GM12878 (cell line): ENCODE measurements at regions not wholly inside any gene's neighbourhood (a gene's known extent, or its start where the extent isn't known, plus 50 kb on each side); places are given as distances from the start of the nearest gene placed in this dataset.
"Not testable (repeated sequence)": the region's sequence is repeated elsewhere in the genome, so short reads cannot be mapped to it uniquely, and the experiment has no call there.

Experiments
- ATAC-seq: fragments of 200-7000 bp; cut with Tn5 transposase; 3 replicates; pipeline ENCODE4 v1.9.1; 2020; ENCODE audit warnings: mild to moderate bottlenecking, moderate library complexity
- BruUV-seq: library from RNA; stranded (reverse); fragments of 400-500 nt; replicated peaks from 2 replicates; lab custom pipeline; 2021; lab: Mats Ljungman, UMichigan
- CTCF ChIA-PET: fragments of 300-600 bp; sonication (Branson Sonifier 250); formaldehyde crosslinking; extraction: SDS; loops from one replicate; lab custom pipeline; 2021; ENCODE audit warnings: inconsistent platforms; lab: Yijun Ruan, JAX
- POLR2A ChIA-PET: fragments of 350-600 bp; formaldehyde crosslinking; extraction: SDS; loops from one replicate; lab custom pipeline; 2021; ENCODE audit warnings: inconsistent platforms; lab: Charles Lee
- RAD21 ChIA-PET: fragments of 300-600 bp; sonication (Branson Sonifier 250); formaldehyde crosslinking; loops from one replicate; lab custom pipeline; 2023; ENCODE audit warnings: antibody characterized with exemption; ENCODE audit not compliant: unreplicated experiment; lab: Charles Lee
- SMC1A ChIA-PET: fragments of 300-600 bp; sonication (Branson Sonifier 250); formaldehyde crosslinking; loops from one replicate; lab custom pipeline; 2023; ENCODE audit not compliant: unreplicated experiment, uncharacterized antibody; lab: Charles Lee
- DNase-seq: peaks from one replicate; pipeline ENCODE4 v3.0.0-alpha.2; 2011; ENCODE audit warnings: low read depth, low spot score
- FAIRE-seq: peaks from 3 replicates; lab custom pipeline; 2011; peaks lifted over from hg19 to GRCh38; lab: Jason Lieb, UNC
- H2AFZ ChIP-seq: 2 replicates; pipeline ENCODE4 v1.6.0; 2011; ENCODE audit warnings: low read depth, low read length, control low read depth; ENCODE audit not compliant: control insufficient read depth
- H3K27ac ChIP-seq: 2 replicates; pipeline ENCODE4 v1.5.1; 2011; ENCODE audit warnings: control low read depth; ENCODE audit not compliant: control insufficient read depth, insufficient read depth
- H3K27me3 ChIP-seq, 2 experiments: replicated peaks in 1 of 2; 2 replicates each; pipeline versions ENCODE4 v1.6.0 to v1.6.1; 2011; ENCODE audit warnings: low read length in 1 of 2; ENCODE audit not compliant: control insufficient read depth in 2 of 2, insufficient read depth in 2 of 2
- H3K36me3 ChIP-seq, 2 experiments: 2 replicates each; pipeline ENCODE4 v1.5.1; 2011; ENCODE audit warnings: low read length in 1 of 2; ENCODE audit not compliant: control insufficient read depth in 2 of 2, insufficient read depth in 2 of 2
- H3K4me1 ChIP-seq: 2 replicates; pipeline ENCODE4 v1.6.1; 2011; ENCODE audit warnings: mild to moderate bottlenecking, low read length, moderate library complexity, mixed read lengths; ENCODE audit not compliant: control insufficient read depth, insufficient read depth
- H3K4me2 ChIP-seq: 2 replicates; pipeline ENCODE4 v1.6.0; 2011; ENCODE audit warnings: control low read depth; ENCODE audit not compliant: control insufficient read depth, insufficient read depth
- H3K4me3 ChIP-seq: fragments of 200-600 bp; sonication (generic); 2 replicates; pipeline ENCODE4 v1.5.1; 2016
- H3K79me2 ChIP-seq: 2 replicates; pipeline ENCODE4 v1.6.0; 2011; ENCODE audit warnings: low read length; ENCODE audit not compliant: control insufficient read depth, insufficient read depth
- H3K9ac ChIP-seq: 2 replicates; pipeline ENCODE4 v1.8.0; 2011; ENCODE audit warnings: low read length, control low read depth, mixed read lengths; ENCODE audit not compliant: control insufficient read depth, insufficient read depth
- H3K9me3 ChIP-seq: replicated peaks from 3 replicates; pipeline ENCODE4 v1.5.1; 2011; ENCODE audit warnings: mild to moderate bottlenecking, low read length; ENCODE audit not compliant: control insufficient read depth, insufficient read depth
- H4K20me1 ChIP-seq: 2 replicates; pipeline ENCODE4 v1.6.0; 2011; ENCODE audit not compliant: control insufficient read depth, insufficient read depth
- ATF2 ChIP-seq: IDR thresholded peaks from 2 replicates; pipeline ENCODE4 v1.6.1; 2012; ENCODE audit warnings: low read length, inconsistent platforms
- FOXM1 ChIP-seq: IDR thresholded peaks from 2 replicates; pipeline ENCODE4 v1.6.1; 2012; ENCODE audit warnings: low read depth, mild to moderate bottlenecking, inconsistent platforms, low read length, moderate library complexity
- JUNB ChIP-seq: IDR thresholded peaks from 2 replicates; pipeline ENCODE4 v1.6.1; 2016; ENCODE audit warnings: antibody characterized with exemption, mild to moderate bottlenecking
- NFIC ChIP-seq: IDR thresholded peaks from 2 replicates; pipeline ENCODE4 v1.6.1; 2012; ENCODE audit warnings: low read depth, mild to moderate bottlenecking, inconsistent platforms, low read length, moderate library complexity
- RUNX3 ChIP-seq: IDR thresholded peaks from 2 replicates; pipeline ENCODE4 v1.6.1; 2012; ENCODE audit warnings: low read length, inconsistent platforms
- WGBS: methylation state at CpG from one replicate; pipeline ENCODE4 v1.1.6; 2016; ENCODE audit warnings: low lambda C conversion rate; ENCODE audit not compliant: insufficient replicate concordance, insufficient coverage; ENCODE audit errors: missing lambda C conversion rate; 5-methylcytosine and 5-hydroxymethylcytosine counted together
- in situ Hi-C: fragments of 300-500 bp; cut with MboI; formaldehyde crosslinking; loops from 9 replicates; pipeline ENCODE4 v1.14.3; 2018; ENCODE audit warnings: mixed read lengths
- intact Hi-C: fragments of 100-400 bp; cut with micrococcal nuclease; formaldehyde crosslinking; loops from one replicate; pipeline ENCODE4 v1.14.2; 2022; ENCODE audit not compliant: unreplicated experiment

GRCh38 chr5:34156703-34157414 lies 113.8 kb upstream of the C1QTNF3 start:
- H3K27ac ChIP-seq, H3K9ac ChIP-seq, H3K79me2 ChIP-seq, H3K27me3 ChIP-seq, intact Hi-C loops, H3K4me2 ChIP-seq, CTCF ChIA-PET, H3K4me1 ChIP-seq, FAIRE-seq, H3K36me3 ChIP-seq, in situ Hi-C loops, RAD21 ChIA-PET, H2AFZ ChIP-seq: not testable (repeated sequence)
- ATAC-seq, result peak; percentile 70
- 23% methylated on average over 4 of the region's 4 CpGs for WGBS
- peak; percentile 27; the same call in 1 of the 2 replicates for TF ChIP-seq RUNX3
- 0 out of 2 replicates have a peak, but pooled peaks have one; percentile 34 for TF ChIP-seq FOXM1
- TF ChIP-seq JUNB, result peak; percentile 86
- peak; percentile 63 for TF ChIP-seq NFIC
- peak; percentile 34; the same call in 1 of the 2 replicates for TF ChIP-seq ATF2
- TF ChIP-seq, all 136 proteins: peak for 5; not testable (repeated sequence) for 131
- BruUV-seq, H3K4me3 ChIP-seq, SMC1A ChIA-PET, DNase-seq, H3K9me3 ChIP-seq, POLR2A ChIA-PET, H4K20me1 ChIP-seq: not testable (repeated sequence)

GRCh38 chr5:34160904-34161303 lies 117.9 kb upstream of the C1QTNF3 start:
- H3K9me3 ChIP-seq, in situ Hi-C loops, RAD21 ChIA-PET, H3K4me2 ChIP-seq, intact Hi-C loops, H3K4me3 ChIP-seq, DNase-seq, H3K27me3 ChIP-seq, H3K9ac ChIP-seq, H3K79me2 ChIP-seq, BruUV-seq, POLR2A ChIA-PET, ATAC-seq, SMC1A ChIA-PET, H3K4me1 ChIP-seq, FAIRE-seq, H3K27ac ChIP-seq, H3K36me3 ChIP-seq, H4K20me1 ChIP-seq, CTCF ChIA-PET, H2AFZ ChIP-seq: not testable (repeated sequence)
- 97% methylated on average over 4 of the region's 4 CpGs for WGBS

- RAD21 ChIA-PET, H3K36me3 ChIP-seq, BruUV-seq, CTCF ChIA-PET, ATAC-seq, H3K9me3 ChIP-seq, H3K27ac ChIP-seq, H2AFZ ChIP-seq, FAIRE-seq, H3K4me3 ChIP-seq, H4K20me1 ChIP-seq, in situ Hi-C loops, intact Hi-C loops, POLR2A ChIA-PET, H3K4me1 ChIP-seq, DNase-seq, SMC1A ChIA-PET, H3K27me3 ChIP-seq, H3K79me2 ChIP-seq, H3K9ac ChIP-seq, H3K4me2 ChIP-seq: not testable (repeated sequence)
These were observed 128.4 kb upstream of the C1QTNF3 start for GRCh38 chr5:34171398-34171797.
